ENCODE measurements at regions not wholly inside any gene's neighbourhood (a gene's known extent, or its start where the extent isn't known, plus 50 kb on each side); places are given as distances from the start of the nearest gene placed in this dataset.

- DNase-seq (ENCODE audit: low spot score): no peak
These were observed 67.5 kb upstream of the MEOX2 start for GRCh38 chr7:15753887-15754579.

- no peak for DNase-seq (ENCODE audit: low spot score)
These were observed 65.9 kb upstream of the MEOX2 start for GRCh38 chr7:15752377-15752776.

GRCh38 chr7:15751191-15751701, 64.8 kb upstream of the MEOX2 start:
- no peak for DNase-seq (ENCODE audit: low spot score)

- no peak for DNase-seq (ENCODE audit: low spot score)
These were observed 64.2 kb upstream of the MEOX2 start for GRCh38 chr7:15750727-15751126.

GRCh38 chr7:15749631-15750030, 63.1 kb upstream of the MEOX2 start:
- no peak for DNase-seq (ENCODE audit: low spot score)

GRCh38 chr7:15747712-15748111, 61.2 kb upstream of the MEOX2 start:
- DNase-seq (ENCODE audit: low spot score): no peak

GRCh38 chr7:15747301-15747700, 60.8 kb upstream of the MEOX2 start:
- no peak for DNase-seq (ENCODE audit: low spot score)

- no peak for DNase-seq (ENCODE audit: low spot score)
These were observed 57.5 kb upstream of the MEOX2 start for GRCh38 chr7:15743926-15744480.

GRCh38 chr7:15737601-15738000, 51.1 kb upstream of the MEOX2 start:
- no peak for DNase-seq (ENCODE audit: low spot score)

Measured in H4 (cell line).